H1 (cell line): ENCODE measurements at regions not wholly inside any gene's neighbourhood (a gene's known extent, or its start where the extent isn't known, plus 50 kb on each side); places are given as distances from the start of the nearest gene placed in this dataset.

Experiments
- EP300 ChIP-seq, 2 experiments: IDR thresholded peaks; 1 replicate in 1 of 2; 2 replicates in 1 of 2; pipeline ENCODE4 v1.6.1; 2011 to 2012; ENCODE audit warnings: low read depth in 2 of 2, low read length in 2 of 2, mild to moderate bottlenecking in 2 of 2, borderline replicate concordance in 1 of 2, inconsistent platforms in 1 of 2, moderate library complexity in 1 of 2
- KDM5A ChIP-seq: fragments of 200-600 bp; IDR thresholded peaks from 2 replicates; pipeline ENCODE4 v1.7.1; 2012; ENCODE audit warnings: mild to moderate bottlenecking, low read length, inconsistent platforms, mixed read lengths
- POLR2A ChIP-seq, 2 experiments: IDR thresholded peaks; 1 replicate in 1 of 2; 2 replicates in 1 of 2; pipeline ENCODE4 v1.6.1; 2011; ENCODE audit warnings: low read depth in 2 of 2, low read length in 2 of 2, mild to moderate bottlenecking in 2 of 2; ENCODE audit errors: control extremely low read depth in 1 of 2
- POLR2AphosphoS5 ChIP-seq: IDR thresholded peaks from 2 replicates; pipeline ENCODE4 v1.6.1; 2011; ENCODE audit warnings: low read depth, low read length
- SRF ChIP-seq: IDR thresholded peaks from 2 replicates; pipeline ENCODE4 v1.6.1; 2011; ENCODE audit warnings: mild to moderate bottlenecking, low read depth, low read length, moderate library complexity
- TF ChIP-seq, protein P1 (sequence below), 3 experiments: IDR thresholded peaks; 1 replicate in 2 of 3; 2 replicates in 1 of 3; pipeline versions ENCODE4 v1.5.1 to v1.6.1; 2011; ENCODE audit warnings: low read length in 3 of 3, mild to moderate bottlenecking in 3 of 3, inconsistent platforms in 2 of 3, low read depth in 1 of 3, moderate library complexity in 1 of 3; ENCODE audit not compliant: insufficient read depth in 1 of 3; ENCODE audit errors: control extremely low read depth in 1 of 3

DNA sequence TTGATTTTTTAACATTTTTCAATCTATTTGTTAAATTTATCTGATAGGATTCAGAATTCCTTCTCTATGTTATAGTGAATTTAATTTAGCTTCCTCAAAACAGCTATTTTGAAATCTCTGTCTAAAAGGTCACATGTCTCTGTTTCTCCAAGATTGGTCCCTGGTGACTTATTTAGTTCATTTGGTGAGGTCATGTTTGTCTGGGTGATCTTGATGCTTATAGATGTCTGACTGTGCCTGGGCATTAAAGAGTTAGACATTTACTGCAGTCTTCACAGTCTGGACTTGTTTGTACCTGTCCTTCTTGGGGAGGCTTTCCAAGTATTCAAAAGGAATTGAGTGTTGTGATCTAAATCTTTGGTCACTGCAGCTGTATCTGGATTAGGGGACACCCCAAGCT is 169.5 kb upstream of the C2CD4B start:
- TF ChIP-seq, protein P1, sequence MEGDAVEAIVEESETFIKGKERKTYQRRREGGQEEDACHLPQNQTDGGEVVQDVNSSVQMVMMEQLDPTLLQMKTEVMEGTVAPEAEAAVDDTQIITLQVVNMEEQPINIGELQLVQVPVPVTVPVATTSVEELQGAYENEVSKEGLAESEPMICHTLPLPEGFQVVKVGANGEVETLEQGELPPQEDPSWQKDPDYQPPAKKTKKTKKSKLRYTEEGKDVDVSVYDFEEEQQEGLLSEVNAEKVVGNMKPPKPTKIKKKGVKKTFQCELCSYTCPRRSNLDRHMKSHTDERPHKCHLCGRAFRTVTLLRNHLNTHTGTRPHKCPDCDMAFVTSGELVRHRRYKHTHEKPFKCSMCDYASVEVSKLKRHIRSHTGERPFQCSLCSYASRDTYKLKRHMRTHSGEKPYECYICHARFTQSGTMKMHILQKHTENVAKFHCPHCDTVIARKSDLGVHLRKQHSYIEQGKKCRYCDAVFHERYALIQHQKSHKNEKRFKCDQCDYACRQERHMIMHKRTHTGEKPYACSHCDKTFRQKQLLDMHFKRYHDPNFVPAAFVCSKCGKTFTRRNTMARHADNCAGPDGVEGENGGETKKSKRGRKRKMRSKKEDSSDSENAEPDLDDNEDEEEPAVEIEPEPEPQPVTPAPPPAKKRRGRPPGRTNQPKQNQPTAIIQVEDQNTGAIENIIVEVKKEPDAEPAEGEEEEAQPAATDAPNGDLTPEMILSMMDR (IDR thresholded peaks at IDR 0.05; ENCODE audit: control extremely low read depth in 1 of 3, insufficient read depth in 1 of 3, low read depth in 1 of 3, low read length in 3 of 3), result no peak
- TF ChIP-seq KDM5A (no peak), EP300 (IDR thresholded peaks at IDR 0.05; ENCODE audit: borderline replicate concordance in 1 of 2, low read depth in 2 of 2, low read length in 2 of 2) (no peak), POLR2A (IDR thresholded peaks at IDR 0.05; ENCODE audit: control extremely low read depth in 1 of 2, low read depth in 2 of 2, low read length in 2 of 2) (no peak), SRF (no peak), POLR2AphosphoS5 (no peak)
